ENCODE measurements at regions not wholly inside any gene's neighbourhood (a gene's known extent, or its start where the extent isn't known, plus 50 kb on each side); places are given as distances from the start of the nearest gene placed in this dataset.

DNA sequence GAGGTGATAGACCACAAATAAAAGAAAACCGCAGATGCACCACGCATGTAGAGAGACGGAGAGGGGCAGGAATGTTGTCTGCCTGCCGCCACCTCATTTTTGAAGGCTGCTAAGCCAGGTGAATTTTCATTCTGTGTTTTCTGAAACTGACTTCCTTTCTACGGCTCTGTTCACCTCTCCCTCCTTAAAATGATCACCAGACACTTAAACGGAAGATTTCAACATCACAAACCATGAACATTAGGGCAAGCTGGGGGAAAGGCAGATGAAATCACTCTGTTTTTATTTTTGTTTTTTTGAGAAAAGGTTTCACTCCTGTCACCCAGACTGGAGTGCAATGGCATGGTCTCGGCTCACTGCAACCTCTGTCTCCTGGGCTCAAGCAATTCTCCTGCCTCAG lies 232.4 kb downstream of the MIAT start:
- no peak for TF ChIP-seq CTCF (IDR thresholded peaks at IDR 0.05 in 4 of 5, conservative IDR thresholded peaks at IDR 0.05 in 1 of 5)
- no peak for TF ChIP-seq POLR2A (IDR thresholded peaks at IDR 0.05)

Data from gastrocnemius medialis (tissue), 4 donors.